ENCODE measurements at regions not wholly inside any gene's neighbourhood (a gene's known extent, or its start where the extent isn't known, plus 50 kb on each side); places are given as distances from the start of the nearest gene placed in this dataset.

DNA sequence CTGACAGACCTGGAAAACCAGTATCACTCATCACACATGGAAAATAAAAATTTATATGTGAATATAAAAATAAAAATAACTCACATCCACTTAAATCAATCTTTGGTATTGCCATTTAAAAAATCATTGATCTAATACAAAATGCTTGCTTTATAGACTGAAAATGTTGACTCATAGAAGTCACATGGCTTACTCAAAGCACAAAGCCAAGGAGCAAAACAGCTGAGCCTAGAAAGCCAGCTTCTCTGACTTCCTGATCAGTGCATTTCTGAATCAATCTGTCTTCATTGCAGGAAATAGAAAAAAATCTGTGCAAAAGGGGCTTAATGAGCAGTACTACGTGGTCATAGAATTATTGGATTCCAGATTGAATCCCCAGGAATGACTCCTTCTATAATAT is 176.9 kb upstream of the HS3ST1 start:
- intact Hi-C loops (cut with micrococcal nuclease) = no loop called here
- Histone ChIP-seq H3K27me3 (ENCODE audit: insufficient read depth, low read length) (no peaks in the 10 kb centered on the region), H3K4me2 (ENCODE audit: low read length) (peak overlapping the region; percentile 45), H3K9me3 (ENCODE audit: control insufficient read depth in 1 of 2, insufficient read depth in 1 of 2, low read depth in 1 of 2, low read length in 2 of 2) (no peaks in the 10 kb centered on the region), H3K4me3 (replicated peaks in 1 of 2; ENCODE audit: low read depth in 1 of 2, low read length in 2 of 2) (no peak overlapping the region), H3K36me3 (ENCODE audit: control insufficient read depth in 1 of 2, insufficient read depth in 2 of 2, low read length in 2 of 2) (no peaks in the 10 kb centered on the region), H2AFZ (ENCODE audit: low read depth, low read length, poor library complexity, severe bottlenecking) (peak overlapping the region; percentile 65), H3K9me2 (ENCODE audit: insufficient read depth) (no peaks in the 10 kb centered on the region; the same call in 1 of the 2 replicates), H4K20me1 (ENCODE audit: insufficient read depth) (no peaks in the 10 kb centered on the region), H3K4me1 (ENCODE audit: control insufficient read depth in 1 of 2, insufficient read depth in 2 of 2, low read length in 2 of 2) (peaks cover 52 to 87% of the 10 kb centered on the region in 2 experiments), H3K27ac (ENCODE audit: low read depth, low read length) (peak overlapping the region; percentile 48), H3K79me2 (ENCODE audit: insufficient read depth, low read length) (no peaks in the 10 kb centered on the region), H3K9ac (ENCODE audit: low read length) (peak overlapping the region; percentile 20)
- CTCF ChIA-PET = no interaction called here
- POLR2A ChIA-PET = interaction anchor here (1.0 to 2.5 kb wide), 3 partner anchors 20 to 101 kb away, joined by 3 to 7 read pairs (median 6); no protein-coding TSS in a partner anchor
- RAD21 ChIA-PET (ENCODE audit: low non-redundant PET in 1 of 2, low total read pairs in 2 of 2, uncharacterized antibody in 2 of 2, unreplicated experiment in 2 of 2) = no interaction called here
- TF ChIP-seq FOSL1 (IDR thresholded peaks at IDR 0.05; ENCODE audit: low read depth) (peak; percentile 26; the same call in 1 of the 2 replicates), CBX3 (IDR thresholded peaks at IDR 0.05; ENCODE audit: low read depth) (no peak), RAD21 (IDR thresholded peaks at IDR 0.05; ENCODE audit: low read depth) (no peak)
- TF ChIP-seq, protein P1, sequence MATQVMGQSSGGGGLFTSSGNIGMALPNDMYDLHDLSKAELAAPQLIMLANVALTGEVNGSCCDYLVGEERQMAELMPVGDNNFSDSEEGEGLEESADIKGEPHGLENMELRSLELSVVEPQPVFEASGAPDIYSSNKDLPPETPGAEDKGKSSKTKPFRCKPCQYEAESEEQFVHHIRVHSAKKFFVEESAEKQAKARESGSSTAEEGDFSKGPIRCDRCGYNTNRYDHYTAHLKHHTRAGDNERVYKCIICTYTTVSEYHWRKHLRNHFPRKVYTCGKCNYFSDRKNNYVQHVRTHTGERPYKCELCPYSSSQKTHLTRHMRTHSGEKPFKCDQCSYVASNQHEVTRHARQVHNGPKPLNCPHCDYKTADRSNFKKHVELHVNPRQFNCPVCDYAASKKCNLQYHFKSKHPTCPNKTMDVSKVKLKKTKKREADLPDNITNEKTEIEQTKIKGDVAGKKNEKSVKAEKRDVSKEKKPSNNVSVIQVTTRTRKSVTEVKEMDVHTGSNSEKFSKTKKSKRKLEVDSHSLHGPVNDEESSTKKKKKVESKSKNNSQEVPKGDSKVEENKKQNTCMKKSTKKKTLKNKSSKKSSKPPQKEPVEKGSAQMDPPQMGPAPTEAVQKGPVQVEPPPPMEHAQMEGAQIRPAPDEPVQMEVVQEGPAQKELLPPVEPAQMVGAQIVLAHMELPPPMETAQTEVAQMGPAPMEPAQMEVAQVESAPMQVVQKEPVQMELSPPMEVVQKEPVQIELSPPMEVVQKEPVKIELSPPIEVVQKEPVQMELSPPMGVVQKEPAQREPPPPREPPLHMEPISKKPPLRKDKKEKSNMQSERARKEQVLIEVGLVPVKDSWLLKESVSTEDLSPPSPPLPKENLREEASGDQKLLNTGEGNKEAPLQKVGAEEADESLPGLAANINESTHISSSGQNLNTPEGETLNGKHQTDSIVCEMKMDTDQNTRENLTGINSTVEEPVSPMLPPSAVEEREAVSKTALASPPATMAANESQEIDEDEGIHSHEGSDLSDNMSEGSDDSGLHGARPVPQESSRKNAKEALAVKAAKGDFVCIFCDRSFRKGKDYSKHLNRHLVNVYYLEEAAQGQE (IDR thresholded peaks at IDR 0.05; ENCODE audit: low read depth) = no peak
- no TSS peak for BruUV-seq (replicated peaks)
- DNase-seq (ENCODE audit: low read depth, low spot score) (no peak), ATAC-seq (0 out of 2 replicates have a peak, but pooled peaks have one; percentile 17)

DNA sequence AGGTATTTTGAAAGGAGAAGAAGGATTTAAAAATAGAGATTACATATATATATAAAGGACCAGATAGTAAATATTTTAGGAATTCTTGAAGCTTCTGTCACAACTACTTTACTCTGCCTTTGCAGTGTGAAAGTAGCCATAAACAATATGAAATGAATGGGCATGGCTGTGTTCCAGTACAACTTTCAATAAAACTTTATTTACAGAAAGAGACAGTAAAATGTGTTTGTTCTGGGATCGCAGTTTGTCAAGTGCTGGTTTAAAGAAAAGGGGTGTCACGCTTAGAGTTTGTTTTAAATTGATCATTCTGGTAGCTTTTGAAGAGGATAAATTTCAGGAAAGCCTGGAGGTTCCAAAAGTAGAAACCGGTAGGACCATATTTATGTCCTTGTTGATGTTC is 176.1 kb upstream of the HS3ST1 start:
- Histone ChIP-seq H3K9me3 (ENCODE audit: control insufficient read depth in 1 of 2, insufficient read depth in 1 of 2, low read depth in 1 of 2, low read length in 2 of 2) (no peaks in the 10 kb centered on the region), H3K27me3 (ENCODE audit: insufficient read depth, low read length) (no peaks in the 10 kb centered on the region), H3K4me3 (replicated peaks in 1 of 2; ENCODE audit: low read depth in 1 of 2, low read length in 2 of 2) (no peak overlapping the region), H3K27ac (ENCODE audit: low read depth, low read length) (peak overlapping the region; percentile 48; the same call in 1 of the 2 replicates), H3K36me3 (ENCODE audit: control insufficient read depth in 1 of 2, insufficient read depth in 2 of 2, low read length in 2 of 2) (no peaks in the 10 kb centered on the region), H3K4me1 (ENCODE audit: control insufficient read depth in 1 of 2, insufficient read depth in 2 of 2, low read length in 2 of 2) (peaks cover 55 to 89% of the 10 kb centered on the region in 2 experiments), H2AFZ (ENCODE audit: low read depth, low read length, poor library complexity, severe bottlenecking) (no peak overlapping the region), H3K79me2 (ENCODE audit: insufficient read depth, low read length) (no peaks in the 10 kb centered on the region), H3K9me2 (ENCODE audit: insufficient read depth) (no peaks in the 10 kb centered on the region; the same call in 1 of the 2 replicates), H3K4me2 (ENCODE audit: low read length) (no peak overlapping the region), H3K9ac (ENCODE audit: low read length) (no peak overlapping the region; the same call in 1 of the 2 replicates), H4K20me1 (ENCODE audit: insufficient read depth) (no peaks in the 10 kb centered on the region)
- ChIA-PET POLR2A (interaction anchor here (0.6 to 2.5 kb wide), 5 partner anchors 21 to 100 kb away, joined by 3 to 7 read pairs (median 4); no protein-coding TSS in a partner anchor), RAD21 (ENCODE audit: low non-redundant PET in 1 of 2, low total read pairs in 2 of 2, uncharacterized antibody in 2 of 2, unreplicated experiment in 2 of 2) (no interaction called here), CTCF (no interaction called here)
- intact Hi-C loops (cut with micrococcal nuclease) = no loop called here
- TF ChIP-seq, protein P2, sequence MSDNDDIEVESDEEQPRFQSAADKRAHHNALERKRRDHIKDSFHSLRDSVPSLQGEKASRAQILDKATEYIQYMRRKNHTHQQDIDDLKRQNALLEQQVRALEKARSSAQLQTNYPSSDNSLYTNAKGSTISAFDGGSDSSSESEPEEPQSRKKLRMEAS (IDR thresholded peaks at IDR 0.05) = 0 out of 2 replicates have a peak, but pooled peaks have one; percentile 8
- no peak for TF ChIP-seq YY1 (IDR thresholded peaks at IDR 0.05; ENCODE audit: extremely low read depth, insufficient replicate concordance, low read depth, low read length)
- ATAC-seq (no peak), DNase-seq (ENCODE audit: low read depth, low spot score) (no peak)
- TSS peak; percentile 67 for BruUV-seq (replicated peaks)
